ENCODE measurements at regions not wholly inside any gene's neighbourhood (a gene's known extent, or its start where the extent isn't known, plus 50 kb on each side); places are given as distances from the start of the nearest gene placed in this dataset.

GRCh38 chr9:22285066-22285465, 161.6 kb upstream of the DMRTA1 start:
- no peak for DNase-seq (ENCODE audit: low read depth in 2 of 2)

GRCh38 chr9:22286661-22287060, 160.0 kb upstream of the DMRTA1 start:
- no peak for DNase-seq (ENCODE audit: low read depth in 2 of 2)

GRCh38 chr9:22288661-22289060, 158.0 kb upstream of the DMRTA1 start:
- no peak for DNase-seq (ENCODE audit: low read depth in 2 of 2)

GRCh38 chr9:22307013-22307711, 139.5 kb upstream of the DMRTA1 start:
- no peak for DNase-seq (ENCODE audit: low read depth in 2 of 2)

- DNase-seq (ENCODE audit: low read depth in 2 of 2) = no peak
These were observed 138.4 kb upstream of the DMRTA1 start for GRCh38 chr9:22308177-22308576.

- no peak for DNase-seq (ENCODE audit: low read depth in 2 of 2)
These were observed 130.0 kb upstream of the DMRTA1 start for GRCh38 chr9:22316645-22317044.

GRCh38 chr9:22331533-22331932, 115.1 kb upstream of the DMRTA1 start:
- DNase-seq (ENCODE audit: low read depth in 2 of 2) = no peak

GRCh38 chr9:22332202-22332601, 114.4 kb upstream of the DMRTA1 start:
- no peak for DNase-seq (ENCODE audit: low read depth in 2 of 2)

GRCh38 chr9:22337261-22337660, 109.4 kb upstream of the DMRTA1 start:
- DNase-seq (ENCODE audit: low read depth in 2 of 2) = no peak

- DNase-seq (ENCODE audit: low read depth in 2 of 2) = no peak
These were observed 104.0 kb upstream of the DMRTA1 start for GRCh38 chr9:22342491-22343217.

GRCh38 chr9:22343218-22343611, 103.4 kb upstream of the DMRTA1 start:
- DNase-seq (ENCODE audit: low read depth in 2 of 2) = no peak

- DNase-seq (ENCODE audit: low read depth in 2 of 2) = no peak
These were observed 91.8 kb upstream of the DMRTA1 start for GRCh38 chr9:22354699-22355384.

GRCh38 chr9:22356985-22357384, 89.6 kb upstream of the DMRTA1 start:
- DNase-seq (ENCODE audit: low read depth in 2 of 2) = no peak

GRCh38 chr9:22363421-22363887, 83.2 kb upstream of the DMRTA1 start:
- no peak for DNase-seq (ENCODE audit: low read depth in 2 of 2)

- no peak for DNase-seq (ENCODE audit: low read depth in 2 of 2)
These were observed 73.0 kb upstream of the DMRTA1 start for GRCh38 chr9:22373636-22374035.

- no peak for DNase-seq (ENCODE audit: low read depth in 2 of 2)
These were observed 72.6 kb upstream of the DMRTA1 start for GRCh38 chr9:22374051-22374450.

- DNase-seq (ENCODE audit: low read depth in 2 of 2) = no peak
These were observed 67.4 kb upstream of the DMRTA1 start for GRCh38 chr9:22379272-22379671.

- no peak for DNase-seq (ENCODE audit: low read depth in 2 of 2)
These were observed 65.5 kb upstream of the DMRTA1 start for GRCh38 chr9:22381170-22381569.

- DNase-seq (ENCODE audit: low read depth in 2 of 2) = no peak
These were observed 64.3 kb upstream of the DMRTA1 start for GRCh38 chr9:22382331-22382730.

- DNase-seq (ENCODE audit: low read depth in 2 of 2) = no peak
These were observed 62.9 kb upstream of the DMRTA1 start for GRCh38 chr9:22383718-22384117.

- no peak for DNase-seq (ENCODE audit: low read depth in 2 of 2)
These were observed 57.4 kb upstream of the DMRTA1 start for GRCh38 chr9:22389271-22389670.

- DNase-seq (ENCODE audit: low read depth in 2 of 2) = no peak
These were observed 54.1 kb upstream of the DMRTA1 start for GRCh38 chr9:22392523-22392922.

GRCh38 chr9:22395687-22396141, 50.9 kb upstream of the DMRTA1 start:
- no peak for DNase-seq (ENCODE audit: low read depth in 2 of 2)
